ENCODE measurements at regions not wholly inside any gene's neighbourhood (a gene's known extent, or its start where the extent isn't known, plus 50 kb on each side); places are given as distances from the start of the nearest gene placed in this dataset.

GRCh38 chr2:105470979-105471378 is 72.1 kb upstream of the FHL2 start:
- TF ChIP-seq POLR2A (IDR thresholded peaks at IDR 0.05; ENCODE audit: low read length) (no peak), GATA1 (IDR thresholded peaks at IDR 0.05; ENCODE audit: low read depth, low read length) (no peak)

All from erythroblast (primary cell).